H1 (cell line): ENCODE measurements at regions not wholly inside any gene's neighbourhood (a gene's known extent, or its start where the extent isn't known, plus 50 kb on each side); places are given as distances from the start of the nearest gene placed in this dataset.

ENCODE experiments used
- CTCF ChIA-PET: fragments of 300-600 bp; sonication (Branson Sonifier 250); formaldehyde crosslinking; loops from one replicate; lab custom pipeline; 2021; ENCODE audit not compliant: partially characterized antibody; lab: Charles Lee
- POLR2A ChIA-PET: fragments of 300-600 bp; sonication (Branson Sonifier 250); formaldehyde crosslinking; loops from one replicate; lab custom pipeline; 2021; ENCODE audit warnings: inconsistent platforms; ENCODE audit not compliant: partially characterized antibody; lab: Charles Lee
- DNase-seq, 2 experiments: peaks; one replicate each; pipeline versions ENCODE4 v3.0.0 to v3.0.0-alpha.2; 2010 to 2022; ENCODE audit warnings: low spot score in 2 of 2, low read depth in 1 of 2, mixed read lengths in 1 of 2
- FAIRE-seq: peaks from 2 replicates; lab custom pipeline; 2011; peaks lifted over from hg19 to GRCh38; lab: Jason Lieb, UNC
- H2AFZ ChIP-seq: 2 replicates; pipeline ENCODE4 v1.8.1; 2012; ENCODE audit warnings: low read length, inconsistent platforms
- H2AK5ac ChIP-seq: 2 replicates; pipeline ENCODE4 v1.6.1; 2013; ENCODE audit warnings: low read depth, low read length
- H2BK120ac ChIP-seq: replicated peaks from 2 replicates; pipeline ENCODE3; 2013; ENCODE audit warnings: low read depth, low read length, inconsistent platforms
- H2BK12ac ChIP-seq: 2 replicates; pipeline ENCODE4 v1.6.1; 2013; ENCODE audit warnings: low read depth, low read length
- H2BK15ac ChIP-seq: 2 replicates; pipeline ENCODE4 v1.6.1; 2013; ENCODE audit warnings: low read length
- H2BK20ac ChIP-seq: 2 replicates; pipeline ENCODE4 v1.6.1; 2013; ENCODE audit warnings: low read length
- H2BK5ac ChIP-seq: 2 replicates; pipeline ENCODE4 v1.6.1; 2013; ENCODE audit warnings: low read depth, low read length
- H3K14ac ChIP-seq: 2 replicates; pipeline ENCODE4 v1.6.1; 2013; ENCODE audit warnings: inconsistent platforms; ENCODE audit not compliant: insufficient read length
- H3K18ac ChIP-seq: 2 replicates; pipeline ENCODE4 v1.6.1; 2013; ENCODE audit warnings: low read length; ENCODE audit errors: extremely low read depth
- H3K23ac ChIP-seq: 2 replicates; pipeline ENCODE4 v1.6.1; 2013; ENCODE audit warnings: inconsistent platforms; ENCODE audit not compliant: insufficient read length
- H3K23me2 ChIP-seq: 2 replicates; pipeline ENCODE4 v1.6.1; 2013; ENCODE audit warnings: low read depth, low read length
- H3K27ac ChIP-seq: 2 replicates; pipeline ENCODE4 v1.6.1; 2011; ENCODE audit warnings: low read depth, low read length, inconsistent platforms
- H3K27me3 ChIP-seq, 4 experiments: replicated peaks in 1 of 4; 1 replicate in 1 of 4; 2 replicates in 3 of 4; pipeline versions ENCODE4 v1.6.1 to v1.8.1; 2011 to 2013; ENCODE audit warnings: low read length in 3 of 4, mild to moderate bottlenecking in 3 of 4, inconsistent platforms in 2 of 4, mixed read lengths in 2 of 4, moderate library complexity in 1 of 4; ENCODE audit not compliant: control insufficient read depth in 3 of 4, insufficient read depth in 3 of 4; ENCODE audit errors: extremely low read depth in 1 of 4
- H3K36me3 ChIP-seq, 4 experiments: 2 replicates each; pipeline versions ENCODE4 v1.6.1 to v1.8.1; 2011 to 2013; ENCODE audit warnings: mild to moderate bottlenecking in 4 of 4, low read length in 3 of 4, moderate library complexity in 2 of 4, control low read depth in 1 of 4, inconsistent platforms in 1 of 4; ENCODE audit not compliant: insufficient read depth in 4 of 4, control insufficient read depth in 2 of 4
- H3K4ac ChIP-seq: replicated peaks from 2 replicates; pipeline ENCODE3; 2013; ENCODE audit warnings: low read length, low read depth, mixed read lengths, inconsistent platforms; ENCODE audit not compliant: insufficient read length
- H3K4me1 ChIP-seq, 4 experiments: replicated peaks in 1 of 4; 1 replicate in 1 of 4; 2 replicates in 3 of 4; pipeline versions ENCODE4 v1.6.1 to v1.8.1; 2011 to 2013; ENCODE audit warnings: low read length in 3 of 4, inconsistent platforms in 2 of 4, mixed read lengths in 1 of 4; ENCODE audit not compliant: insufficient read depth in 4 of 4, control insufficient read depth in 3 of 4
- H3K4me2 ChIP-seq, 2 experiments: 2 replicates each; pipeline versions ENCODE4 v1.6.1 to v1.8.1; 2011 to 2013; ENCODE audit warnings: low read depth in 2 of 2, low read length in 2 of 2, control low read depth in 1 of 2, inconsistent platforms in 1 of 2, mild to moderate bottlenecking in 1 of 2; ENCODE audit not compliant: insufficient read depth in 1 of 2
- H3K4me3 ChIP-seq, 4 experiments: fragments of 200-600, 300-600 bp in 1 of 4; sonication (generic), shearing (Covaris generic), sonication (Bioruptor Twin) in 1 of 4; 2 replicates each; pipeline versions ENCODE4 v1.5.1 to v1.8.1; 2011 to 2016; ENCODE audit warnings: low read length in 4 of 4, low read depth in 3 of 4, control low read depth in 2 of 4, inconsistent platforms in 2 of 4, mild to moderate bottlenecking in 2 of 4, mixed read lengths in 1 of 4, moderate library complexity in 1 of 4; ENCODE audit not compliant: insufficient read depth in 2 of 4; ENCODE audit errors: extremely low read depth in 1 of 4
- H3K56ac ChIP-seq: replicated peaks from 2 replicates; pipeline ENCODE3; 2013; ENCODE audit warnings: low read depth, mild to moderate bottlenecking, mixed read lengths, low read length, inconsistent platforms; ENCODE audit not compliant: insufficient read length
- H3K79me1 ChIP-seq: 2 replicates; pipeline ENCODE4 v1.6.1; 2013; ENCODE audit warnings: low read depth, low read length, control low read depth
- H3K79me2 ChIP-seq, 2 experiments: 2 replicates each; pipeline versions ENCODE4 v1.6.1 to v1.8.1; 2012 to 2013; ENCODE audit warnings: low read length in 2 of 2, mild to moderate bottlenecking in 2 of 2, inconsistent platforms in 1 of 2; ENCODE audit not compliant: insufficient read depth in 2 of 2, control insufficient read depth in 1 of 2
- H3K9ac ChIP-seq, 4 experiments: replicated peaks in 1 of 4; 1 replicate in 1 of 4; 2 replicates in 3 of 4; pipeline versions ENCODE4 v1.6.1 to v1.8.1; 2011 to 2013; ENCODE audit warnings: low read depth in 3 of 4, low read length in 3 of 4, control low read depth in 2 of 4, mild to moderate bottlenecking in 2 of 4, moderate library complexity in 2 of 4, inconsistent platforms in 1 of 4; ENCODE audit errors: extremely low read depth in 1 of 4
- H3K9me3 ChIP-seq, 2 experiments: 2 replicates each; pipeline versions ENCODE4 v1.6.1 to v1.8.1; 2012 to 2013; ENCODE audit warnings: mild to moderate bottlenecking in 2 of 2, moderate library complexity in 2 of 2, control low read depth in 1 of 2, inconsistent platforms in 1 of 2, low read depth in 1 of 2, low read length in 1 of 2, mixed read lengths in 1 of 2; ENCODE audit not compliant: insufficient read depth in 2 of 2
- H4K20me1 ChIP-seq, 2 experiments: replicated peaks in 1 of 2; 2 replicates each; pipeline versions ENCODE3 to v1.8.1; 2011 to 2013; ENCODE audit warnings: inconsistent platforms in 2 of 2, low read length in 2 of 2, mild to moderate bottlenecking in 1 of 2; ENCODE audit not compliant: insufficient read depth in 2 of 2, control insufficient read depth in 1 of 2
- H4K5ac ChIP-seq: 2 replicates; pipeline ENCODE4 v1.6.1; 2013; ENCODE audit warnings: low read length, low read depth, mixed read lengths, inconsistent platforms; ENCODE audit not compliant: insufficient read length
- H4K8ac ChIP-seq: 2 replicates; pipeline ENCODE4 v1.8.0; 2013; ENCODE audit warnings: mild to moderate bottlenecking, moderate library complexity, low read length, inconsistent platforms; ENCODE audit not compliant: insufficient read depth; ENCODE audit errors: extremely low read depth
- H4K91ac ChIP-seq: replicated peaks from 2 replicates; pipeline ENCODE3; 2013; ENCODE audit warnings: low read length, mixed read lengths, inconsistent platforms; ENCODE audit not compliant: insufficient read length
- WGBS, 2 experiments: shearing (Covaris generic) in 1 of 2; methylation state at CpG; one replicate each; pipeline versions ENCODE4 v1.1.6 to v1.1.7; 2013 to 2015; ENCODE audit warnings: low lambda C conversion rate in 2 of 2, mixed read lengths in 2 of 2, inconsistent platforms in 1 of 2, low coverage in 1 of 2, missing lambda C conversion rate in 1 of 2; ENCODE audit not compliant: insufficient replicate concordance in 2 of 2, insufficient coverage in 1 of 2, insufficient read length in 1 of 2; ENCODE audit errors: extremely low coverage in 1 of 2, missing lambda C conversion rate in 1 of 2; 5-methylcytosine and 5-hydroxymethylcytosine counted together

GRCh38 chr21:16075649-16076282 is 346.0 kb downstream of the USP25 start:
- H3K56ac ChIP-seq = no peak overlapping the region

More at GRCh38 chr21:16075649-16076282, 346.0 kb downstream of the USP25 start:
- H3K18ac ChIP-seq = no peak overlapping the region
- H3K36me3 ChIP-seq = no peaks in the 10 kb centered on the region
- no peak overlapping the region for H4K8ac ChIP-seq
- no peaks in the 10 kb centered on the region for H3K27me3 ChIP-seq
- H3K79me2 ChIP-seq = no peaks in the 10 kb centered on the region
- no peaks in the 10 kb centered on the region for H3K79me1 ChIP-seq
- H3K23me2 ChIP-seq = no peaks in the 10 kb centered on the region
- H2AK5ac ChIP-seq = no peak overlapping the region
- H2BK120ac ChIP-seq = no peak overlapping the region
- no peaks in the 10 kb centered on the region for H4K20me1 ChIP-seq
- no peak overlapping the region for H3K4ac ChIP-seq
- no peak overlapping the region for H3K9ac ChIP-seq
- ChIA-PET CTCF (no interaction called here), POLR2A (no interaction called here)
- no peak overlapping the region for H2BK12ac ChIP-seq
- no peak overlapping the region for H3K23ac ChIP-seq
- no peak overlapping the region for H2BK15ac ChIP-seq
- no peak overlapping the region for H3K27ac ChIP-seq
- no peak overlapping the region for H4K5ac ChIP-seq
- H3K4me1 ChIP-seq = no peaks in the 10 kb centered on the region
- H2BK20ac ChIP-seq = no peak overlapping the region
- H4K91ac ChIP-seq = no peak overlapping the region
- 93% methylated on average over 5 of the region's 5 CpGs; no CpG with 5 or more reads in 1 of the 2 experiments for WGBS, 2 experiments
- H2AFZ ChIP-seq = peak overlapping the region; percentile 36; the same call in 1 of the 2 replicates
- no peak overlapping the region for H3K4me3 ChIP-seq
- no peak overlapping the region for H2BK5ac ChIP-seq
- FAIRE-seq (no peak), DNase-seq (no peak)
- no peaks in the 10 kb centered on the region for H3K9me3 ChIP-seq
- H3K14ac ChIP-seq = no peak overlapping the region
- H3K4me2 ChIP-seq = no peak overlapping the region
